GM19395 (cell line): ENCODE measurements at regions not wholly inside any gene's neighbourhood (a gene's known extent, or its start where the extent isn't known, plus 50 kb on each side); places are given as distances from the start of the nearest gene placed in this dataset.

Experiments used
- ATAC-seq: cut with Tn5 transposase; IDR thresholded peaks from one replicate; pipeline ENCODE4 v1.9.1; 2021; ENCODE audit warnings: mild to moderate bottlenecking, moderate library complexity; ENCODE audit not compliant: unreplicated experiment

GRCh38 chr1:212221801-212222200 is 63.4 kb upstream of the PPP2R5A start:
- ATAC-seq: no peak

- no peak for ATAC-seq
Observed at GRCh38 chr1:212224102-212224501, 61.1 kb upstream of the PPP2R5A start.

GRCh38 chr1:212225416-212225815 is 59.8 kb upstream of the PPP2R5A start:
- ATAC-seq: no peak

GRCh38 chr1:212225871-212226302 is 59.3 kb upstream of the PPP2R5A start:
- ATAC-seq: no peak

- no peak for ATAC-seq
Observed at GRCh38 chr1:212226467-212226866, 58.7 kb upstream of the PPP2R5A start.

GRCh38 chr1:212228076-212228475 is 57.1 kb upstream of the PPP2R5A start:
- ATAC-seq: no peak

- no peak for ATAC-seq
Observed at GRCh38 chr1:212228591-212229119, 56.6 kb upstream of the PPP2R5A start.

GRCh38 chr1:212229654-212230053 is 55.6 kb upstream of the PPP2R5A start:
- ATAC-seq: no peak

- no peak for ATAC-seq
Observed at GRCh38 chr1:212230329-212230728, 54.9 kb upstream of the PPP2R5A start.

GRCh38 chr1:212231372-212231771 is 53.8 kb upstream of the PPP2R5A start:
- ATAC-seq: no peak

- ATAC-seq: no peak
Observed at GRCh38 chr1:212232090-212232489, 53.1 kb upstream of the PPP2R5A start.

GRCh38 chr1:212233321-212233720 is 51.9 kb upstream of the PPP2R5A start:
- ATAC-seq: no peak

- ATAC-seq: peak; percentile 63
Observed at GRCh38 chr1:212234431-212235395, 50.5 kb upstream of the PPP2R5A start.
